Heart left ventricle (tissue), 16 donors: ENCODE measurements at regions not wholly inside any gene's neighbourhood (a gene's known extent, or its start where the extent isn't known, plus 50 kb on each side); places are given as distances from the start of the nearest gene placed in this dataset.

Experiments
- ATAC-seq, 4 donors: fragments of 200-7000 bp; cut with Tn5 transposase; one replicate each; pipeline ENCODE4 v1.9.1; 2020 to 2022; ENCODE audit warnings: moderate library complexity in 4 of 4, mild to moderate bottlenecking in 3 of 4, moderate number of reproducible peaks in 1 of 4
- DNase-seq, 5 donors: peaks; one replicate each; pipeline ENCODE4 v3.0.0-alpha.2; 2020
- H3K27ac ChIP-seq, 12 donors: fragments of 200-600 bp; sonication (generic) in 4 of 12; one replicate each; pipeline versions ENCODE4 v1.5.0 to v1.8.0; 2016 to 2022; ENCODE audit warnings: mild to moderate bottlenecking in 2 of 12
- H3K27me3 ChIP-seq, 9 donors: fragments of 200-600 bp; sonication (generic) in 2 of 9; one replicate each; pipeline versions ENCODE4 v1.5.1 to v1.8.0; 2016 to 2022; ENCODE audit warnings: mild to moderate bottlenecking in 3 of 9
- H3K36me3 ChIP-seq, 9 donors: fragments of 200-600 bp; sonication (generic) in 2 of 9; one replicate each; pipeline versions ENCODE4 v1.5.0 to v1.8.0; 2018 to 2022; ENCODE audit warnings: mild to moderate bottlenecking in 2 of 9
- H3K4me1 ChIP-seq, 12 donors: fragments of 200-600 bp; sonication (generic) in 4 of 12; one replicate each; pipeline versions ENCODE4 v1.5.0 to v1.8.0; 2016 to 2022; ENCODE audit warnings: mild to moderate bottlenecking in 3 of 12
- H3K4me3 ChIP-seq, 12 donors: fragments of 200-600 bp; sonication (generic) in 4 of 12; one replicate each; pipeline versions ENCODE4 v1.5.0 to v1.8.0; 2017 to 2022; ENCODE audit warnings: mild to moderate bottlenecking in 9 of 12, moderate library complexity in 4 of 12
- H3K9me3 ChIP-seq, 12 donors: fragments of 200-600 bp; sonication (generic) in 4 of 12; one replicate each; pipeline versions ENCODE4 v1.5.0 to v1.8.0; 2016 to 2022; ENCODE audit warnings: mild to moderate bottlenecking in 1 of 12
- POLR2A ChIP-seq, 2 donors: fragments of 450-650 bp; IDR thresholded peaks; one replicate each; pipeline ENCODE4 v1.6.1; 2017; ENCODE audit warnings: antibody characterized with exemption in 2 of 2, mild to moderate bottlenecking in 2 of 2, moderate library complexity in 2 of 2
- WGBS, 4 donors: extraction: QIAGEN DNeasy Blood & Tissue Kit in 2 of 4; methylation state at CpG; one replicate each; pipeline versions ENCODE4 v1.1.5 to v1.1.7; 2013 to 2018; 5-methylcytosine and 5-hydroxymethylcytosine counted together
- intact Hi-C, 10 donors: fragments of 100-400 bp; cut with DNase I; formaldehyde crosslinking; loops; one replicate each; pipeline versions ENCODE4 v1.11.1 to v1.14.2; 2022
- TF ChIP-seq, protein P1 (sequence below), 12 donors: fragments of 200-600 bp; sonication (generic) in 4 of 12; IDR thresholded peaks; one replicate each; pipeline versions ENCODE4 v1.5.0 to v1.8.0; 2018 to 2022; ENCODE audit warnings: antibody characterized with exemption in 12 of 12, mild to moderate bottlenecking in 5 of 12
- donor health status: ischemic (EF 13 %, LVEDD 7.1; RV severe dilation, severe dysfunction).
- donor health status: healthy with polysubstance abuse.
- donor health status: DM: no; HTN: yes; CAD: no.
- donor health status: DM: no; HTN: no; CAD: no.
- donor health status: ischemic (EF 25% LVEDD 6.9; RV normal size, moderate dysfunction).
- donor health status: ischemic (EF 25% LVEDD 5.7; RV mildly dilated, moderate dysfunction).
- donor health status: healthy.
- donor health status: DM: yes; HTN: yes; CAD: no.
- donor health status: ischemic (EF 35%, LVEDD 5.7; RV mildly dilated, moderate dysfunction).
- donor health status: nonischemic (EF 11% LVEDD 7.7; RV severe dilation, severe dysfunction).
- donor health status: DM: yes; HTN: yes; CAD: no.
- donor health status: PGD.
- donor health status: ischemic (EF 29% LVEDD 5.4; RV normal size, mild dysfunction).
- donor health status: nonischemic (EF 23%, LVEDD 6.1; RV moderate dilation, normal function).

DNA sequence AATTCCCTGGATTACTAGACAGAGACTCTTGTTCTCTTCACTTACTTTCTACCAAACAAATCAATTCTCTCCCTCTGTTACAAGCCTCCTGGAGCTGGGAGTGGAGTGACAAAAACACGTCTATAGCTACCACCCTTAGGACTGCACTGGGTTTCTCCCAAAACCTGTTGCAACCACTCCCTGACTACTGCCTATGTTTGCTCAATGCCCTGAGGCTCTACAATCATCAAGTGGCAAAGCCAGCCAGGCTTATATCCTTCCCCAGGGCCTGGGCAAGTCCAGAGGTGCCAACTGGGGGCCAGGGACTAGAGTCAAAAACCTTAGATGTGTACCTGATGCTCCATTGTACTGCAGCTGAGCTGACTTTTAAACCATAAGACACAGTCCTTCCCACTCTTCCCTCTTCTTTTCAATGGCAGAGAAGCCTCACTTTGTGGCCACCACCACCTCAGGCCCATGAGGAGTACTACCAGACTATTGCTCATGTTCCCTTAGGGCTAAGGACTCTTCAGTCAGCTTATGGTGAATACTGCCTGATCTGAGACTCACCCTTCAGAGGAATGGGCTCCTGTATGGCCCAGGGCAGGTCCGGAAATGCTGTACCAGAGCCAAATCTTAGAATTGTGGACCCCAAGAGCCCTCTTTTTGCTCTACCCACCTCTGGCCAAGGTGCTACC is 125.4 kb upstream of the PLCL2 start:
- Histone ChIP-seq H3K4me3 (no peak overlapping the region), H3K4me1 (peaks cover 0 to 1% (median 0%) of the 10 kb centered on the region in 12 donors), H3K36me3 (no peaks in the 10 kb centered on the region), H3K9me3 (no peaks in the 10 kb centered on the region), H3K27me3 (no peaks in the 10 kb centered on the region), H3K27ac (no peak overlapping the region)
- 84 to 95% (median 91%) methylated on average over 2 of the region's 2 CpGs for WGBS, 4 donors
- ATAC-seq = no peak
- DNase-seq = no peak
- intact Hi-C loops = no loop called here
- TF ChIP-seq POLR2A (IDR thresholded peaks at IDR 0.05) = no peak
- TF ChIP-seq, protein P1, sequence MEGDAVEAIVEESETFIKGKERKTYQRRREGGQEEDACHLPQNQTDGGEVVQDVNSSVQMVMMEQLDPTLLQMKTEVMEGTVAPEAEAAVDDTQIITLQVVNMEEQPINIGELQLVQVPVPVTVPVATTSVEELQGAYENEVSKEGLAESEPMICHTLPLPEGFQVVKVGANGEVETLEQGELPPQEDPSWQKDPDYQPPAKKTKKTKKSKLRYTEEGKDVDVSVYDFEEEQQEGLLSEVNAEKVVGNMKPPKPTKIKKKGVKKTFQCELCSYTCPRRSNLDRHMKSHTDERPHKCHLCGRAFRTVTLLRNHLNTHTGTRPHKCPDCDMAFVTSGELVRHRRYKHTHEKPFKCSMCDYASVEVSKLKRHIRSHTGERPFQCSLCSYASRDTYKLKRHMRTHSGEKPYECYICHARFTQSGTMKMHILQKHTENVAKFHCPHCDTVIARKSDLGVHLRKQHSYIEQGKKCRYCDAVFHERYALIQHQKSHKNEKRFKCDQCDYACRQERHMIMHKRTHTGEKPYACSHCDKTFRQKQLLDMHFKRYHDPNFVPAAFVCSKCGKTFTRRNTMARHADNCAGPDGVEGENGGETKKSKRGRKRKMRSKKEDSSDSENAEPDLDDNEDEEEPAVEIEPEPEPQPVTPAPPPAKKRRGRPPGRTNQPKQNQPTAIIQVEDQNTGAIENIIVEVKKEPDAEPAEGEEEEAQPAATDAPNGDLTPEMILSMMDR (IDR thresholded peaks at IDR 0.05) = no peak

DNA sequence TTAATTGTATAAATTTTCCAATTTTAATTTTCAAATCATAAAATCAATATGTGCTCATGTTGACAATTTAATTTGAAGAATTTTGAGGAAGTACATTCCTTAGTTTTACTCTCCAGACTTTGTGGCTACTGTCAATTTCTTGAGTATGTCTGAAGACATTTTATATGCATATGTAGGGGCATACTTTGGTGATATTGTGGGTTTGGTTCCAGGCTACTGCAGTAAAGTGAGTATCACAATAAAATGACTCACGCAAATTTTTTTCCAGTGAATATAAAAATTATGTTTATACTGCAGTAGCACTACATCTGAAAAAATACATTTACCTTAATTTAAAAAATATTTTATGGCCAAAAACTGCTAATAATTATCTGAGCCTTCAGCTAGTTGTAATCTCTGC is 123.2 kb upstream of the PLCL2 start:
- intact Hi-C loops = loop anchor here in 3 of 10 donors (10.0 kb wide), 3 partner anchors 113 to 263 kb away; partner anchors contain the start of gene PLCL2 (in 1 of the 3)
- Histone ChIP-seq H3K36me3 (no peaks in the 10 kb centered on the region), H3K4me1 (peaks cover 0 to 5% (median 0%) of the 10 kb centered on the region in 12 donors), H3K9me3 (no peaks in the 10 kb centered on the region), H3K4me3 (no peak overlapping the region), H3K27me3 (no peaks in the 10 kb centered on the region), H3K27ac (no peak overlapping the region)
- TF ChIP-seq POLR2A (IDR thresholded peaks at IDR 0.05) = no peak
- TF ChIP-seq, protein P1 (IDR thresholded peaks at IDR 0.05) = no peak
- WGBS, 4 donors = 98 to 100% (median 99%) methylated on average over 1 of the region's 1 CpG
- DNase-seq (no peak), ATAC-seq (no peak)

DNA sequence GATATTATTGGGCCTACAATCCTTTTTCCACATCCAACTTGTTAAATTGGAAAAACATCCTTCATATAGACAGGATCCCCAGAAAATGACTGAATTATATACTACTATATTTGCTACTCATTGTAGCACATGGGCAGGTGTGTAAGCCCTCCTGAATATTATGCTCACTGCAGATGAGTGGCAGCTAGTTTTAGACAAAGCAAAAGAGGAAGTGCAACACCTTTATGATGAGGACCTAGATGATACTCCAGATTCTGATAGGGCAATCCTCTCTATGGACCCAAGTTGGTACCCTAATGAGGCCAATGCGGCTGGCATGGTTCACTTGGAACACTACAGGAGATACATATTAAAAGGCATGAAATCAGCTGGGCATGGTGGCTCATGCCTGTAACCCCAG is 119.1 kb upstream of the PLCL2 start:
- Histone ChIP-seq H3K27ac (no peak overlapping the region), H3K9me3 (no peaks in the 10 kb centered on the region), H3K4me1 (peaks cover 0 to 32% (median 15%) of the 10 kb centered on the region in 12 donors), H3K4me3 (no peak overlapping the region), H3K27me3 (no peaks in the 10 kb centered on the region), H3K36me3 (no peaks in the 10 kb centered on the region)
- intact Hi-C loops = loop anchor here in 5 of 10 donors (5.0 to 10.0 kb wide), 6 partner anchors 109 to 259 kb away; partner anchors contain the start of gene PLCL2 (in 2 of the 5)
- WGBS, 4 donors = 96 to 100% (median 98%) methylated on average over 1 of the region's 1 CpG
- DNase-seq (no peak), ATAC-seq (no peak)
- TF ChIP-seq, protein P1 (IDR thresholded peaks at IDR 0.05) = no peak
- TF ChIP-seq POLR2A (IDR thresholded peaks at IDR 0.05) = no peak

DNA sequence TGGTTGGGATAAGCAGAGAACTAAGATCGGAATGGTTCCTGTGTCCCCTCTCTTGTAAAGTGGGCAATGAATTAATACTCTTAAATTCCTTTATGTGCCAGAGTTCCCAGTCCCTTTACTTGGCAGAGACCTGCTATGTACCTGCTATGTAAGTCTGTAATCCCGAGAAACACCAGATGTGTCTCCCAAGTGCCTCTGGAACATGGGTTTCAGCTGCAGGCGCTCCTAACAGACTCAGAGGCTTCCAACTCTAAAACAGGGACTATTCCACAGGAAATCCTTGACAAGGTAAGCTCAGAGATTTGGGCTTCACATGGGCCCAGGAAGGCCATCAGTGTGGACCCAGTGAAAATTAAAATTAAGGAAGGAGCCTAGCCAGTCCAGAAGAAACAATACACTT is 117.7 kb upstream of the PLCL2 start:
- H3K4me3 ChIP-seq = no peak overlapping the region
- H3K9me3 ChIP-seq = no peaks in the 10 kb centered on the region
- ATAC-seq (peak in 3 of 4 donors; percentile 22 to 42 (median 41)), DNase-seq (no peak)
- TF ChIP-seq, protein P1 (IDR thresholded peaks at IDR 0.05) = peak in 4 of 12 donors; percentile 15 to 30 (median 24)
- no peak for TF ChIP-seq POLR2A (IDR thresholded peaks at IDR 0.05)
- no peak overlapping the region for H3K27ac ChIP-seq
- WGBS, 4 donors = 41 to 63% (median 41%) methylated on average over 3 of the region's 3 CpGs
- no peaks in the 10 kb centered on the region for H3K36me3 ChIP-seq
- H3K4me1 ChIP-seq = peaks cover 0 to 38% (median 19%) of the 10 kb centered on the region in 12 donors
- intact Hi-C loops = loop anchor here in 5 of 10 donors (5.0 to 10.0 kb wide), 6 partner anchors 108 to 258 kb away; partner anchors contain the start of gene PLCL2 (in 2 of the 5)
- no peaks in the 10 kb centered on the region for H3K27me3 ChIP-seq
